IMR-90 (cell line): ENCODE measurements at regions not wholly inside any gene's neighbourhood (a gene's known extent, or its start where the extent isn't known, plus 50 kb on each side); places are given as distances from the start of the nearest gene placed in this dataset.

Source experiments
- ATAC-seq: fragments of 200-7000 bp; cut with Tn5 transposase; 2 replicates; pipeline ENCODE4 v1.9.1; 2020; ENCODE audit warnings: low read depth, mild to moderate bottlenecking, moderate library complexity
- BruUV-seq: library from RNA; stranded (reverse); fragments of 400-500 nt; replicated peaks from 2 replicates; lab custom pipeline; 2021; lab: Mats Ljungman, UMichigan
- CTCF ChIA-PET: fragments of 300-600 bp; formaldehyde crosslinking; extraction: SDS; loops from one replicate; lab custom pipeline; 2021; ENCODE audit warnings: antibody characterized with exemption; lab: Yijun Ruan, JAX
- POLR2A ChIA-PET: fragments of 300-600 bp; sonication (Branson Sonifier 250); formaldehyde crosslinking; loops from one replicate; lab custom pipeline; 2022; ENCODE audit warnings: antibody characterized with exemption; ENCODE audit not compliant: unreplicated experiment; lab: Charles Lee
- DNase-seq: peaks from one replicate; pipeline ENCODE4 v3.0.0; 2013
- H2AFZ ChIP-seq: replicated peaks from 2 replicates; pipeline ENCODE3; 2013; ENCODE audit warnings: low read length, mild to moderate bottlenecking; ENCODE audit not compliant: poor library complexity
- H2AK5ac ChIP-seq: 2 replicates; pipeline ENCODE4 v1.6.1; 2013; ENCODE audit warnings: low read depth, low read length, inconsistent platforms
- H2AK9ac ChIP-seq: replicated peaks from 2 replicates; pipeline ENCODE3; 2013; ENCODE audit warnings: mild to moderate bottlenecking, low read depth, low read length, moderate library complexity; ENCODE audit not compliant: poor library complexity
- H2BK120ac ChIP-seq: 2 replicates; pipeline ENCODE4 v1.6.1; 2013; ENCODE audit warnings: low read depth, low read length, inconsistent platforms
- H2BK15ac ChIP-seq: 3 replicates; pipeline ENCODE4 v1.6.1; 2013; ENCODE audit warnings: low read depth, low read length, inconsistent platforms
- H2BK20ac ChIP-seq: 2 replicates; pipeline ENCODE4 v1.6.1; 2013; ENCODE audit warnings: low read depth, mild to moderate bottlenecking, inconsistent platforms, low read length, moderate library complexity
- H2BK5ac ChIP-seq: 2 replicates; pipeline ENCODE4 v1.6.1; 2013; ENCODE audit warnings: mild to moderate bottlenecking, low read depth, low read length, inconsistent platforms; ENCODE audit not compliant: poor library complexity, severe bottlenecking
- H3K14ac ChIP-seq: replicated peaks from 2 replicates; pipeline ENCODE4 v1.6.1; 2013; ENCODE audit warnings: low read depth, low read length, inconsistent platforms
- H3K18ac ChIP-seq: 2 replicates; pipeline ENCODE4 v1.6.1; 2013; ENCODE audit warnings: low read depth, low read length, control low read depth
- H3K23ac ChIP-seq: 2 replicates; pipeline ENCODE4 v1.6.1; 2013; ENCODE audit warnings: low read depth, low read length, inconsistent platforms
- H3K27ac ChIP-seq: 2 replicates; pipeline ENCODE4 v1.5.1; 2013; ENCODE audit warnings: mild to moderate bottlenecking, control low read depth, low read length; ENCODE audit not compliant: insufficient read depth
- H3K27me3 ChIP-seq: 2 replicates; pipeline ENCODE4 v1.6.1; 2013; ENCODE audit warnings: low read length; ENCODE audit not compliant: control insufficient read depth, insufficient read depth
- H3K36me3 ChIP-seq: 2 replicates; pipeline ENCODE4 v1.6.1; 2013; ENCODE audit warnings: low read length, mixed read lengths; ENCODE audit not compliant: control insufficient read depth, insufficient read depth
- H3K4ac ChIP-seq: 2 replicates; pipeline ENCODE4 v1.6.1; 2013; ENCODE audit warnings: low read depth, low read length, inconsistent platforms
- H3K4me1 ChIP-seq: 2 replicates; pipeline ENCODE4 v1.6.1; 2013; ENCODE audit warnings: low read length, mixed read lengths; ENCODE audit not compliant: control insufficient read depth, insufficient read depth
- H3K4me2 ChIP-seq: 2 replicates; pipeline ENCODE4 v1.6.1; 2013; ENCODE audit warnings: low read depth, mild to moderate bottlenecking, control low read depth, low read length, moderate library complexity
- H3K4me3 ChIP-seq: 2 replicates; pipeline ENCODE4 v1.5.1; 2013; ENCODE audit warnings: low read depth, mild to moderate bottlenecking, control low read depth, low read length, moderate library complexity; ENCODE audit not compliant: insufficient read depth
- H3K56ac ChIP-seq: 2 replicates; pipeline ENCODE4 v1.6.1; 2013; ENCODE audit warnings: low read length, inconsistent platforms; ENCODE audit not compliant: insufficient read depth; ENCODE audit errors: extremely low read depth
- H3K79me1 ChIP-seq, 2 experiments: 2 replicates each; pipeline ENCODE4 v1.6.1; 2013; ENCODE audit warnings: low read length in 2 of 2, inconsistent platforms in 1 of 2, low read depth in 1 of 2
- H3K9ac ChIP-seq: 2 replicates; pipeline ENCODE4 v1.6.1; 2013; ENCODE audit warnings: low read depth, low read length, control low read depth
- H3K9me1 ChIP-seq: 2 replicates; pipeline ENCODE4 v1.6.1; 2013; ENCODE audit warnings: low read length, inconsistent platforms; ENCODE audit not compliant: insufficient read depth
- H3K9me3 ChIP-seq: 2 replicates; pipeline ENCODE4 v1.6.1; 2013; ENCODE audit warnings: low read length; ENCODE audit not compliant: control insufficient read depth, insufficient read depth
- H4K20me1 ChIP-seq: 2 replicates; pipeline ENCODE4 v1.6.1; 2013; ENCODE audit warnings: low read length, inconsistent platforms; ENCODE audit not compliant: insufficient read depth
- H4K5ac ChIP-seq: 2 replicates; pipeline ENCODE4 v1.6.1; 2013; ENCODE audit warnings: mild to moderate bottlenecking, low read depth, low read length, control low read depth
- H4K8ac ChIP-seq, 2 experiments: 2 replicates each; pipeline ENCODE4 v1.6.1; 2013; ENCODE audit warnings: low read depth in 2 of 2, low read length in 2 of 2, control low read depth in 1 of 2, inconsistent platforms in 1 of 2
- H4K91ac ChIP-seq: 2 replicates; pipeline ENCODE4 v1.6.1; 2013; ENCODE audit warnings: low read depth, low read length, inconsistent platforms; ENCODE audit not compliant: insufficient read depth
- BHLHE40 ChIP-seq: fragments of 150-350 bp; IDR thresholded peaks from 2 replicates; pipeline ENCODE4 v1.6.1; 2016; ENCODE audit warnings: mild to moderate bottlenecking, low read depth, low read length
- CEBPB ChIP-seq: IDR thresholded peaks from 2 replicates; pipeline ENCODE4 v1.6.1; 2012; ENCODE audit warnings: low read depth, low read length, improper control_type of control experiment
- CHD1 ChIP-seq: IDR thresholded peaks from 2 replicates; pipeline ENCODE4 v1.6.1; 2012; ENCODE audit warnings: low read depth, low read length, improper control_type of control experiment
- CTCF ChIP-seq: conservative IDR thresholded peaks from 2 replicates; pipeline ENCODE4 v1.5.1; 2012; ENCODE audit warnings: mild to moderate bottlenecking, low read depth, low read length, improper control_type of control experiment
- ELK1 ChIP-seq: fragments of 150-350 bp; IDR thresholded peaks from 2 replicates; pipeline ENCODE4 v1.6.1; 2016; ENCODE audit warnings: low read depth, mild to moderate bottlenecking, low read length, moderate library complexity, borderline replicate concordance
- FOS ChIP-seq: fragments of 150-350 bp; IDR thresholded peaks from 2 replicates; pipeline ENCODE4 v1.6.1; 2016; ENCODE audit warnings: low read depth, low read length
- MAFK ChIP-seq: IDR thresholded peaks from 2 replicates; pipeline ENCODE4 v1.6.1; 2012; ENCODE audit warnings: low read depth, low read length, improper control_type of control experiment
- MAZ ChIP-seq: IDR thresholded peaks from 2 replicates; pipeline ENCODE4 v1.6.1; 2012; ENCODE audit warnings: low read depth, mild to moderate bottlenecking, low read length, improper control_type of control experiment, moderate library complexity, borderline replicate concordance
- MXI1 ChIP-seq: IDR thresholded peaks from 2 replicates; pipeline ENCODE4 v1.6.1; 2012; ENCODE audit warnings: low read depth, mild to moderate bottlenecking, low read length, moderate library complexity, borderline replicate concordance
- NFE2L2 ChIP-seq: fragments of 150-350 bp; IDR thresholded peaks from 2 replicates; pipeline ENCODE4 v1.6.1; 2016; ENCODE audit warnings: low read depth, mild to moderate bottlenecking, low read length
- POLR2A ChIP-seq: IDR thresholded peaks from 2 replicates; pipeline ENCODE4 v1.6.1; 2012; ENCODE audit warnings: mild to moderate bottlenecking, low read depth, low read length
- RAD21 ChIP-seq: IDR thresholded peaks from 2 replicates; pipeline ENCODE4 v1.6.1; 2012; ENCODE audit warnings: low read length, improper control_type of control experiment
- RCOR1 ChIP-seq: IDR thresholded peaks from 2 replicates; pipeline ENCODE4 v1.6.1; 2012; ENCODE audit warnings: mild to moderate bottlenecking, low read length, improper control_type of control experiment; ENCODE audit not compliant: insufficient replicate concordance
- RFX5 ChIP-seq: IDR thresholded peaks from 2 replicates; pipeline ENCODE4 v1.8.0; 2012; ENCODE audit warnings: low read depth, mild to moderate bottlenecking, low read length, moderate library complexity
- SMC3 ChIP-seq: fragments of 150-350 bp; IDR thresholded peaks from 2 replicates; pipeline ENCODE4 v1.6.1; 2016; ENCODE audit warnings: low read depth, mild to moderate bottlenecking, antibody characterized with exemption, low read length, moderate library complexity
- USF2 ChIP-seq: fragments of 150-350 bp; IDR thresholded peaks from 2 replicates; pipeline ENCODE4 v1.6.1; 2017; ENCODE audit warnings: mild to moderate bottlenecking, antibody characterized with exemption, low read length, low read depth
- WGBS, 2 experiments: methylation state at CpG; one replicate each; pipeline versions ENCODE4 v1.1.5 to v1.1.7; 2013; ENCODE audit warnings: missing lambda C conversion rate in 2 of 2; ENCODE audit not compliant: insufficient read length in 1 of 2; ENCODE audit errors: extremely low coverage in 2 of 2; 5-methylcytosine and 5-hydroxymethylcytosine counted together
- dilution Hi-C: fragments of 300-500 bp; cut with HindIII; formaldehyde crosslinking; loops from one replicate; pipeline ENCODE4 v1.14.3; 2018; ENCODE audit warnings: low sequenced_read_pairs; ENCODE audit not compliant: unreplicated experiment
- in situ Hi-C: fragments of 300-500 bp; cut with MboI; formaldehyde crosslinking; loops from 3 replicates; pipeline ENCODE4 v1.14.3; 2019; ENCODE audit warnings: low sequenced_read_pairs, inconsistent platforms, mixed read lengths
- intact Hi-C: fragments of 100-400 bp; cut with micrococcal nuclease; formaldehyde crosslinking; loops from 2 replicates; pipeline ENCODE4 v1.10.0; 2022

GRCh38 chr2:12097859-12098258 is 351.4 kb downstream of the LPIN1 start:
- Histone ChIP-seq H4K91ac (no peak overlapping the region), H2BK15ac (no peak overlapping the region), H3K79me1 (no peaks in the 10 kb centered on the region), H4K8ac (no peak overlapping the region), H2BK20ac (no peak overlapping the region), H2AK9ac (no peak overlapping the region), H3K18ac (no peak overlapping the region), H3K27ac (no peak overlapping the region), H2BK120ac (no peak overlapping the region), H2BK5ac (no peak overlapping the region), H3K23ac (no peak overlapping the region), H3K56ac (no peak overlapping the region), H3K9ac (no peak overlapping the region), H3K4me2 (no peak overlapping the region), H3K4ac (no peak overlapping the region), H3K27me3 (no peaks in the 10 kb centered on the region), H4K20me1 (no peaks in the 10 kb centered on the region), H4K5ac (no peak overlapping the region), H3K4me1 (no peaks in the 10 kb centered on the region), H3K4me3 (no peak overlapping the region), H3K9me3 (no peaks in the 10 kb centered on the region), H2AFZ (no peak overlapping the region), H3K9me1 (no peaks in the 10 kb centered on the region), H2AK5ac (no peak overlapping the region), H3K36me3 (no peaks in the 10 kb centered on the region), H3K14ac (no peak overlapping the region)
- DNase-seq (no peak), ATAC-seq (no peak)
- no TSS peak for BruUV-seq
- ChIA-PET CTCF (no interaction called here), POLR2A (no interaction called here)
- dilution Hi-C loops (no loop called here), in situ Hi-C loops (no loop called here), intact Hi-C loops (no loop called here)
- TF ChIP-seq CTCF (no peak), SMC3 (no peak), RCOR1 (no peak), USF2 (no peak), CEBPB (no peak), POLR2A (no peak), RAD21 (no peak), MAFK (no peak), NFE2L2 (no peak), RFX5 (no peak), ELK1 (no peak), FOS (no peak), BHLHE40 (no peak), MXI1 (no peak), CHD1 (no peak), MAZ (no peak)
- WGBS, 2 experiments, result no CpG with 5 or more reads among the region's 7 CpGs
